Coronary artery (tissue), 2 donors: ENCODE measurements at regions not wholly inside any gene's neighbourhood (a gene's known extent, or its start where the extent isn't known, plus 50 kb on each side); places are given as distances from the start of the nearest gene placed in this dataset.

Source experiments
- DNase-seq: peaks from one replicate; pipeline ENCODE4 v3.0.0-alpha.2; 2017; ENCODE audit warnings: low spot score
- H3K27ac ChIP-seq, 2 donors: fragments of 200-600 bp; sonication (generic); one replicate each; pipeline ENCODE4 v1.5.1; 2016 to 2019
- H3K4me3 ChIP-seq: fragments of 200-600 bp; sonication (generic); 2 replicates; pipeline ENCODE4 v1.5.1; 2016; ENCODE audit warnings: mild to moderate bottlenecking, moderate library complexity
- TF ChIP-seq, protein P1 (sequence below): fragments of 200-600 bp; sonication (generic); IDR thresholded peaks from one replicate; pipeline ENCODE4 v1.5.1; 2019; ENCODE audit warnings: antibody characterized with exemption

DNA sequence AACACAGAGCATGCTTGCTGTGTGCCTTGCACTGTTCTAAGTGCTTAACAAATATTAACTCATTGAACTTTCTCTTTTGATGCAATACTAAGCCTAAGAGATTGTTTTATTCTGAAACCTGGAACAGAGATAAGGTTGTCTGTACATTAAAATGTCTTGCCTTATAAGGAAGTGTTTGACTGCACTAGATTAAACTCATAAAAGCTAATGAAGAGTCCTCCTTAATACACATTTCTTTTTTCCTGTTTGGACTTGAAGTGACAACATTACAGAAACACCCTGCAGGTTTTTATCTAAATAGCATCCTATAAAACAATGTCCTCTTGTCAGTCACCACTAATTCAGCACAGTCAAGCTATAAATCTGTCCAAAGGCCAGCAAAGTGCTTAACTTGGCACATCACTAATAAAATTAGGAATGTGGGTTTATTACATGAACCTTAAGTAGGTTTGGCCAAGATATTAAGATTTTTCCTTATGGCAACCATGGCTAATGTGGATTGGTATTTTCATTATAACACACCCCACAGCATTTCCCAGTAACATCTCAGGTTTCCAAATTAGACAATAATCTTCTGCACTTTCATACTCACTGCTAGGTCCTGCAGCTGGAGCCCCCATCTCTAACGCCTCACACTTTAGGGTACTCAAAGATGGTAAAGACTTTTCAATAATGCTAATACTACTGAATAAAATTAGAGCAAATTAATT is 389.7 kb downstream of the LMO4 start:
- no peak overlapping the region for H3K4me3 ChIP-seq
- no peak overlapping the region for H3K27ac ChIP-seq
- TF ChIP-seq, protein P1, sequence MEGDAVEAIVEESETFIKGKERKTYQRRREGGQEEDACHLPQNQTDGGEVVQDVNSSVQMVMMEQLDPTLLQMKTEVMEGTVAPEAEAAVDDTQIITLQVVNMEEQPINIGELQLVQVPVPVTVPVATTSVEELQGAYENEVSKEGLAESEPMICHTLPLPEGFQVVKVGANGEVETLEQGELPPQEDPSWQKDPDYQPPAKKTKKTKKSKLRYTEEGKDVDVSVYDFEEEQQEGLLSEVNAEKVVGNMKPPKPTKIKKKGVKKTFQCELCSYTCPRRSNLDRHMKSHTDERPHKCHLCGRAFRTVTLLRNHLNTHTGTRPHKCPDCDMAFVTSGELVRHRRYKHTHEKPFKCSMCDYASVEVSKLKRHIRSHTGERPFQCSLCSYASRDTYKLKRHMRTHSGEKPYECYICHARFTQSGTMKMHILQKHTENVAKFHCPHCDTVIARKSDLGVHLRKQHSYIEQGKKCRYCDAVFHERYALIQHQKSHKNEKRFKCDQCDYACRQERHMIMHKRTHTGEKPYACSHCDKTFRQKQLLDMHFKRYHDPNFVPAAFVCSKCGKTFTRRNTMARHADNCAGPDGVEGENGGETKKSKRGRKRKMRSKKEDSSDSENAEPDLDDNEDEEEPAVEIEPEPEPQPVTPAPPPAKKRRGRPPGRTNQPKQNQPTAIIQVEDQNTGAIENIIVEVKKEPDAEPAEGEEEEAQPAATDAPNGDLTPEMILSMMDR, result no peak
- DNase-seq, result no peak

DNA sequence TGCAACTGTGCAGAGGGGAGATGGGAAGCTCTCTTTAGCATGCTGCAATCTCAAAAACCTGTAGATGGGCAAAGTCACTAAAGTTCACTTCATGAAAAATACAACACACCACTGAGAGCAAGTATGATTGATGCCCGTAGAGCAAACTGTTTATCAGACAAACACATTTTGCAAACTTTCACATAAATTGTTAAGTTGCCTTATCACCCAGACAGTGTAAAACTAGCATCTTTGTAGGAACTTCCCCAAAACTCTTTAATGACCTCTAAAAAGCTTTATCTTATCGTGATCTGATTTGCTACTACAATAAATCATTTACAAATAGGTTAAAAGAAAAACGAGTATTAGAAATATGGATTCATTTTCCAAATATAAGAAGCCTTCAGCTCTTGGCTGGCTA is 391.0 kb downstream of the LMO4 start:
- H3K4me3 ChIP-seq, result no peak overlapping the region
- TF ChIP-seq, protein P1, result no peak
- no peak overlapping the region for H3K27ac ChIP-seq
- no peak for DNase-seq

DNA sequence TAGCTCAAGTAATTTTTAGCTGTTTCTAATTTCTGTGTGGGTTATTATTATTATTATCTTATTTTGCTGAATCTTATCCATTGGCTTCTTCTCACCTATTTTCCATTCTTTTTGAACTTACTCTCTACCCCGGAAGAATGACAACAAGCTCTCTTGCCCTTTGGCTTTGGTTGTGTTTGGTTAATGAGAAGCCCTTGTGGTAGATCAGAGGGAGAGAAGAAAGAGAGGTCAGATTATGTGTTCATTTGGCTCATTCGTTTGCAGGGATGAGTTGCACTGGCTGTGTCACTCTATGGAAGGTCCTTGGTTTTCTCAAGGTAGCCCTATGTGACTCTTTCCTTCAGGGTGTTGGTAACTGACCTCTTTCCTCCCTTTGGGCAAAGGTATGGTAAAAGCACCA is 391.9 kb downstream of the LMO4 start:
- TF ChIP-seq, protein P1, result no peak
- no peak overlapping the region for H3K27ac ChIP-seq
- DNase-seq, result no peak
- H3K4me3 ChIP-seq, result no peak overlapping the region

DNA sequence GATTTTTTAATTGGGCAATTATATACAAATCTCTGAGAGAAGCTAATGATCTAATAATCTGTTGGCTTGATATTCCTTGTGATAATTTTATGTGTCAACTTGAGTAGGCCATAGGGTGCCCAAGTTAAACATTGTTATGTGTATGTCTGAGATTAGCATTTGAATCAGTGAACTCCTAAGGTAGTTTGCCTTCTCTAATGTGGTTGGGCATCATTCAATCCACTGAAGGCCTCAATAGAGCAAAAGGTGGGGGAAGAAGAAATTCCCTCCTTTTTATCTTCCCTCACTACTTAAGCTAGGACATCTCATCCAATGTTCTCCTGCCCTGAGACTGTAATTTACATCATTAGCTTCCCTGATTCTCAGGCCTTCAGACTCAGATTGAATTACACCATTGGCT is 394.5 kb downstream of the LMO4 start:
- H3K4me3 ChIP-seq, result no peak overlapping the region

DNA sequence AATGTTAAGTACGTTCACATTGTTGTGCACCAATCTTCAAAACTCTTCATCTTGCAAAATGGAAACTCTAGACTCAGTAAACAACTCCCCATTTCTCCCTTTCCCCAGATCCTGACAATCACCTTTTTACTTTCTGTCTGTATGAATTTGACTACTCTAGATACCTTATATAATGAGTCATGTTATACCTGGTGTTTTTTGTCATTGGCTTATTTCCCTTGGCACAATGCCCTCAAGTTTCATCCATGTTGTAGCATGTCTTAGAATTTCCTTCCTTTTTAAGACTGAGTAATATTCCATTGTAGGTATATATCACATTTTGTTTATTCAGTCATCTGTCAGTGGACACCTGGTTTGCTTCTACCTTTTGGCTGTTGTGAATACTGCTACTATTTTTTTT is 399.5 kb downstream of the LMO4 start:
- Histone ChIP-seq H3K4me3 (no peak overlapping the region), H3K27ac (no peak overlapping the region)
- TF ChIP-seq, protein P1, result no peak
- no peak for DNase-seq

More for the DNA sequence above, 394.5 kb downstream of the LMO4 start:
- H3K27ac ChIP-seq, result no peak overlapping the region
- DNase-seq, result no peak
- TF ChIP-seq, protein P1, result no peak

DNA sequence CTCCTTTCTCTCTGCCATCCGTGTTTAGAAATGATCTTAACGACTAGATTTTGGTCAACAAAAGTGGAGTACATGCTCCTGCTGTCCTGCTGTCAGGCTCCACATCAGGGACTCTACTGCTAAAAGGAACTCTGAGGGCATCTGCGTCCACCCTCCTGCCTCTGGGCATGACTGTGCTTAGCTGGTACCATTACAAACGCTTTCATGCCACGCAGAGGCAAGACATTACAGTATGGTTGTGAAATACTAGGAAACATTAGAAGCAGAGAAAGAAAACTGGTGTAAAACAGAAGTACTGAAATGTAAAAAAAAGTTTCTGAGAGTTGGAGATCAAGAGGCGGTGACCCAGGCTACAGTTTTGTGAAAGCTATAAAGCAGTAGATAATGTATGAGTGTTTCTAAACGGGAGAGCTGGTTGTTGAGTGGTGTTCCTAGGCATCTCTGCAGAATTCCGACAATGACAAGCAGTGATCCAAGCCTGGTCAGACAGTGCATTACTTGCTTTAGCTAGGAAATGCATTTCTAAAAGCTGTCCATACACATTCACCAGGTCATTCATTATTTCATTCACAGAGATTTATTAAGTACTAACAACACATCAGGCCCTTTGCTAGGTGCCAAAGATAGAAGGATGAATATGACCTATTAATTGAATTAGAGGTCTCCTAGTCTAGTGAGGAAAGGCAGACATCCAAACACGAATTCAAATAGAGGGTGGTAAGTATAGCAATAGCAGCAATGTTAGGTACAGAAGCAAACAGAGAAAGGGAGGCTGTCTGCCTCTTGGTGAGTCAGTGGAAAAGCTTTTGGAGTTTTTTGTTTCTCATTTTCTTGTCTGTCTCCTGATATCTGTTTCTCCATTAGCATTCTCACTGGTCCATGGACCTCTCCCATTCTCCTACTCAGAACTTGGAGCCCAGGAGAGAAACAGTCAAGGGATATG is 401.9 kb downstream of the LMO4 start:
- Histone ChIP-seq H3K4me3 (no peak overlapping the region), H3K27ac (no peak overlapping the region)
- DNase-seq, result no peak
- TF ChIP-seq, protein P1, result no peak
